Heart right ventricle (tissue), 16 donors: ENCODE measurements at regions not wholly inside any gene's neighbourhood (a gene's known extent, or its start where the extent isn't known, plus 50 kb on each side); places are given as distances from the start of the nearest gene placed in this dataset.

Source experiments
- ATAC-seq, 8 donors: fragments of 200-7000 bp; cut with Tn5 transposase; one replicate each; pipeline ENCODE4 v1.9.1; 2020; ENCODE audit warnings: mild to moderate bottlenecking in 8 of 8, moderate library complexity in 8 of 8, moderate number of reproducible peaks in 1 of 8
- DNase-seq, 2 donors: peaks; one replicate each; pipeline ENCODE4 v3.0.0-alpha.2; 2020
- H3K27ac ChIP-seq, 10 donors: fragments of 200-600 bp; sonication (generic) in 2 of 10; one replicate each; pipeline versions ENCODE4 v1.5.0 to v1.8.0; 2020 to 2022; ENCODE audit warnings: mild to moderate bottlenecking in 3 of 10
- H3K27me3 ChIP-seq, 7 donors: fragments of 200-600 bp; one replicate each; pipeline ENCODE4 v1.8.0; 2021 to 2022; ENCODE audit warnings: mild to moderate bottlenecking in 2 of 7
- H3K36me3 ChIP-seq, 9 donors: fragments of 200-600 bp; sonication (generic) in 1 of 9; one replicate each; pipeline versions ENCODE4 v1.5.0 to v1.8.0; 2020 to 2022; ENCODE audit warnings: mild to moderate bottlenecking in 2 of 9
- H3K4me1 ChIP-seq, 9 donors: fragments of 200-600 bp; sonication (generic) in 1 of 9; one replicate each; pipeline versions ENCODE4 v1.5.0 to v1.8.0; 2020 to 2022; ENCODE audit warnings: mild to moderate bottlenecking in 4 of 9
- H3K4me3 ChIP-seq, 10 donors: fragments of 200-600 bp; sonication (generic) in 2 of 10; one replicate each; pipeline versions ENCODE4 v1.5.0 to v1.8.0; 2020 to 2022; ENCODE audit warnings: mild to moderate bottlenecking in 7 of 10, moderate library complexity in 2 of 10
- H3K9me3 ChIP-seq, 11 donors: fragments of 200-600 bp in 10 of 11; sonication (generic) in 2 of 11; one replicate each; pipeline versions ENCODE4 v1.5.0 to v1.8.0; 2013 to 2022; ENCODE audit warnings: mild to moderate bottlenecking in 2 of 11, control low read depth in 1 of 11, moderate library complexity in 1 of 11
- WGBS, 2 donors: extraction: QIAGEN DNeasy Blood & Tissue Kit; methylation state at CpG; one replicate each; pipeline ENCODE4 v1.1.7; 2013; ENCODE audit warnings: inconsistent platforms in 1 of 2; 5-methylcytosine and 5-hydroxymethylcytosine counted together
- intact Hi-C, 10 donors: fragments of 100-400 bp; cut with DNase I; formaldehyde crosslinking; loops; one replicate each; pipeline versions ENCODE4 v1.11.1 to v1.14.2; 2022
- TF ChIP-seq, protein P1 (sequence below), 9 donors: fragments of 200-600 bp; sonication (generic) in 2 of 9; IDR thresholded peaks; one replicate each; pipeline versions ENCODE4 v1.5.0 to v1.8.0; 2021 to 2022; ENCODE audit warnings: antibody characterized with exemption in 9 of 9, mild to moderate bottlenecking in 5 of 9, moderate library complexity in 1 of 9
- donor health status: Arrhythmogenic right ventricular cardiomyopathy.
- donor health status: ischemic (EF 13 %, LVEDD 7.1; RV severe dilation, severe dysfunction).
- donor health status: healthy with polysubstance abuse.
- donor health status: DM: no; HTN: yes; CAD: no.
- donor health status: DM: no; HTN: no; CAD: no.
- donor health status: ischemic (EF 25% LVEDD 6.9; RV normal size, moderate dysfunction).
- donor health status: ischemic (EF 25% LVEDD 5.7; RV mildly dilated, moderate dysfunction).
- donor health status: healthy.
- donor health status: DM: yes; HTN: yes; CAD: no.
- donor health status: Ischemic cardiomyopathy.
- donor health status: ischemic (EF 35%, LVEDD 5.7; RV mildly dilated, moderate dysfunction).
- donor health status: nonischemic (EF 11% LVEDD 7.7; RV severe dilation, severe dysfunction).
- donor health status: DM: yes; HTN: yes; CAD: no.
- donor health status: PGD.
- donor health status: ischemic (EF 29% LVEDD 5.4; RV normal size, mild dysfunction).
- donor health status: nonischemic (EF 23%, LVEDD 6.1; RV moderate dilation, normal function).

DNA sequence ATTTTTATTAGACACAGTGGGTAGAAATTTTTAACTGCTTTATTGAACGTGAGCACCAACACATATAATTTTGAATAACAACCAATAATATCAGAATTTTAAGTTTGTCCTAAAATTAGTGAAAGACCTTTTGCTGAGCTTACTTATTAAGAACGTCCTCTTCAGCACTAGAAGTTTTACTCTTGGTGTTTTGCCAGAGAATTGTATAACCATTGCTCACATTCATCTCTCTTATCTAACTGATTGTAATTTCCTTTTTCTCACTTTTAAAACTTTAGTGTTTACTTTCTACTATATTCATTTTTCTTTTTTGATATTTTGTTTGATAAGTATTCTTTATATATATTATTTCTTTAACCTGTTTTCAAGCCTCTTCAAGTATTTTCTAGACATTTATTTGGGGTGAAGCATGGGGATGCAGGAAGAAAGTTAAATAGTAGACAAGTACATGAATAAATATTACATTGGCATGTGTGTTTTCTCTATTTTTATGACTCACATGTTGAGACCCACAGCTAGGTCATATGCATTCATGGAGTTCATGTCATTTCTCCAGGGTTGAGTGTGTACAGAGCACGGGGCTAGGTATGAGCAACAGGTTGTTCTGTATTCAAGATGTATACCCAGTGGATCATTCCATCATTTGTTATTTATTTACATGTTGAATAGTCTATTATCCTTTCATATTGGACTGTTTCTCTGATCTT is 90.6 kb downstream of the ATP6V1G3 start:
- Histone ChIP-seq H3K4me3 (no peak overlapping the region), H3K27me3 (no peaks in the 10 kb centered on the region), H3K36me3 (no peaks in the 10 kb centered on the region), H3K27ac (no peak overlapping the region), H3K9me3 (peaks cover 0 to 3% (median 0%) of the 10 kb centered on the region in 11 donors), H3K4me1 (peaks cover 0 to 14% (median 0%) of the 10 kb centered on the region in 9 donors)
- ATAC-seq (no peak), DNase-seq (no peak)
- TF ChIP-seq, protein P1, sequence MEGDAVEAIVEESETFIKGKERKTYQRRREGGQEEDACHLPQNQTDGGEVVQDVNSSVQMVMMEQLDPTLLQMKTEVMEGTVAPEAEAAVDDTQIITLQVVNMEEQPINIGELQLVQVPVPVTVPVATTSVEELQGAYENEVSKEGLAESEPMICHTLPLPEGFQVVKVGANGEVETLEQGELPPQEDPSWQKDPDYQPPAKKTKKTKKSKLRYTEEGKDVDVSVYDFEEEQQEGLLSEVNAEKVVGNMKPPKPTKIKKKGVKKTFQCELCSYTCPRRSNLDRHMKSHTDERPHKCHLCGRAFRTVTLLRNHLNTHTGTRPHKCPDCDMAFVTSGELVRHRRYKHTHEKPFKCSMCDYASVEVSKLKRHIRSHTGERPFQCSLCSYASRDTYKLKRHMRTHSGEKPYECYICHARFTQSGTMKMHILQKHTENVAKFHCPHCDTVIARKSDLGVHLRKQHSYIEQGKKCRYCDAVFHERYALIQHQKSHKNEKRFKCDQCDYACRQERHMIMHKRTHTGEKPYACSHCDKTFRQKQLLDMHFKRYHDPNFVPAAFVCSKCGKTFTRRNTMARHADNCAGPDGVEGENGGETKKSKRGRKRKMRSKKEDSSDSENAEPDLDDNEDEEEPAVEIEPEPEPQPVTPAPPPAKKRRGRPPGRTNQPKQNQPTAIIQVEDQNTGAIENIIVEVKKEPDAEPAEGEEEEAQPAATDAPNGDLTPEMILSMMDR (IDR thresholded peaks at IDR 0.05): no peak
- intact Hi-C loops: no loop called here
- 51 to 63% methylated on average over 3 of the region's 3 CpGs for WGBS, 2 donors

DNA sequence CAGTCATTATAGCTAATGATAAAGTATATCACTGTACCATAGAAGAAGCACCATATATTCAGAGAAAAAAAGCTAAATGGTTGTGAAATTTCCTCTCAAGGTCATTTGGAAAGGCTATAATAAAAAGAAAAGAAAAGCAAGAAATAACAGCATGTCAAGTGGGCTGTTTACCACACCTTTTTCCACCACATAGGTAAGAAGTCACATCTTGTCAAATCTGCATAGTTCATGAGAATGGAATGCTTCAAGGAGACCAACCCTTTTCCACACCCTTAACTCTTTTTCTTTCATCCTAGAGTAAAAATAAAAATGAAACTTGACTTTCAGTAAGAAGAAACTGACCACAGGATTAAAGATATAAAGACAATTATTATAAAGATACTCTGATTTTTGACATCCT is 91.2 kb downstream of the ATP6V1G3 start:
- no peak for ATAC-seq
- TF ChIP-seq, protein P1 (IDR thresholded peaks at IDR 0.05): no peak

DNA sequence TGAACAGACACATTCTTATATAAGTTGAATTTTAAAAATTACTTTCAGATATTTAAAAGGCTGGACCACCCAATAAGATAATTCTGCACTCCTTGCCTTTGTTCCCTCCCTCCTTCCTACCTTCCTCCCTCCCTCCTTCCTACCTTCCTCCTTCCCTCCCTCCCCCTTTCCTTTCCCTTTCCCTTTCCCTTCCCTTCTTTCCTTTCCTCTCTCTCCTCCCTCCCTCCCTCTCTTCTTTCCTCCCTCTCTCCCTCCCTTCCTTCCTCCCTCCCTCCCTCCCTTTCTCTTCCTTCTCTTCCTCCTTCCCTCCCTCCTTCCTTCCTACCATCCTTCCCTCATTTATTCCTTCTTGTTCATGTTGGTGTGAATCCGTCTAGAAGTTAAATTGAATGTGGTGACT is 93.0 kb downstream of the ATP6V1G3 start:
- peaks cover 0 to 14% (median 0%) of the 10 kb centered on the region in 9 donors for H3K4me1 ChIP-seq
- H3K27me3 ChIP-seq: no peaks in the 10 kb centered on the region
- H3K9me3 ChIP-seq: no peaks in the 10 kb centered on the region
- no peaks in the 10 kb centered on the region for H3K36me3 ChIP-seq
- DNase-seq (no peak), ATAC-seq (no peak)
- intact Hi-C loops: no loop called here
- H3K4me3 ChIP-seq: no peak overlapping the region
- WGBS, 2 donors: 75 to 90% methylated on average over 1 of the region's 1 CpG
- TF ChIP-seq, protein P1 (IDR thresholded peaks at IDR 0.05): no peak
- H3K27ac ChIP-seq: no peak overlapping the region

More for the DNA sequence above, 91.2 kb downstream of the ATP6V1G3 start:
- DNase-seq: no peak
- peaks cover 0 to 3% (median 0%) of the 10 kb centered on the region in 11 donors for H3K9me3 ChIP-seq
- peaks cover 0 to 14% (median 0%) of the 10 kb centered on the region in 9 donors for H3K4me1 ChIP-seq
- intact Hi-C loops: no loop called here
- no peak overlapping the region for H3K4me3 ChIP-seq
- no peaks in the 10 kb centered on the region for H3K27me3 ChIP-seq
- no peaks in the 10 kb centered on the region for H3K36me3 ChIP-seq
- no peak overlapping the region for H3K27ac ChIP-seq

DNA sequence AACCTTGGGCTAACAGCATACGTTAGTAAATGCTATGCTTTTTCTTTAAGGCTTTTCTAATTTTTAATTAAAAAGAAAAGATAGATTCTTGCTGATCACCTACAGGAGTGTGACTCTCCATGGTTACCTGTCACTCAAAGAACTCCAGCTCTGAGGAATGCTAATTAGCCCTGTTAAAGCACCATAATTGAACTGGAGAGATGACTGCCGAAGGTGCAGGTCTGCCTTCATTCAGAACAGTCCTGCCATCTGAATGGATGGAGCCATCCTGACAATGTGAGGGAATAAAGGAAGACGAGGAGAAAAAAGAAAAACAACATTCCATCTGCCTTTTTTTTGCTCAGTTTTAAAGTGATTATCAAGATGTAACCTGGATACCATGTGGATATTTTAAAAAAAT is 94.6 kb downstream of the ATP6V1G3 start:
- Histone ChIP-seq H3K4me1 (peaks cover 0 to 14% (median 0%) of the 10 kb centered on the region in 9 donors), H3K36me3 (no peaks in the 10 kb centered on the region), H3K27ac (peak overlapping the region in 1 of 10 donors; percentile 40), H3K9me3 (no peaks in the 10 kb centered on the region), H3K4me3 (no peak overlapping the region), H3K27me3 (no peaks in the 10 kb centered on the region)
- DNase-seq (no peak), ATAC-seq (no peak)
- intact Hi-C loops: no loop called here
- WGBS, 2 donors: 81% methylated on average over 3 of the region's 3 CpGs
- TF ChIP-seq, protein P1 (IDR thresholded peaks at IDR 0.05): no peak
